Left lung (tissue), 4 donors: ENCODE measurements at regions not wholly inside any gene's neighbourhood (a gene's known extent, or its start where the extent isn't known, plus 50 kb on each side); places are given as distances from the start of the nearest gene placed in this dataset.

Experiments used
- ATAC-seq: fragments of 200-7000 bp; cut with Tn5 transposase; one replicate; pipeline ENCODE4 v1.9.1; 2020; ENCODE audit warnings: moderate library complexity
- DNase-seq, 4 donors: peaks; one replicate each; pipeline ENCODE4 v3.0.0-alpha.2; 2013 to 2020
- H3K27ac ChIP-seq, 2 donors: fragments of 200-600 bp; sonication (generic) in 1 of 2; one replicate each; pipeline versions ENCODE4 v1.5.0 to v1.8.0; 2020 to 2021
- H3K27me3 ChIP-seq, 2 donors: fragments of 200-600 bp; sonication (generic) in 1 of 2; one replicate each; pipeline versions ENCODE4 v1.5.0 to v1.8.0; 2020 to 2021
- H3K36me3 ChIP-seq, 2 donors: fragments of 200-600 bp; sonication (generic) in 1 of 2; one replicate each; pipeline versions ENCODE4 v1.5.0 to v1.8.0; 2020 to 2021
- H3K4me1 ChIP-seq, 2 donors: fragments of 200-600 bp; one replicate each; pipeline ENCODE4 v1.8.0; 2021
- H3K4me3 ChIP-seq, 2 donors: fragments of 200-600 bp; sonication (generic) in 1 of 2; one replicate each; pipeline versions ENCODE4 v1.5.0 to v1.8.0; 2020 to 2021; ENCODE audit warnings: mild to moderate bottlenecking in 1 of 2
- H3K9me3 ChIP-seq, 2 donors: fragments of 200-600 bp; sonication (generic) in 1 of 2; one replicate each; pipeline versions ENCODE4 v1.5.0 to v1.8.0; 2020 to 2021
- CTCF ChIP-seq, 2 donors: fragments of 200-600 bp; sonication (generic) in 1 of 2; IDR thresholded peaks; one replicate each; pipeline versions ENCODE4 v1.5.0 to v1.8.0; 2021; ENCODE audit warnings: antibody characterized with exemption in 2 of 2
- intact Hi-C, 2 donors: fragments of 100-400 bp; cut with DNase I; formaldehyde crosslinking; loops; one replicate each; pipeline versions ENCODE4 v1.11.2 to v1.14.2; 2022
- donor health status: DM: no; HTN: yes; CAD: no.
- donor health status: DM: no; HTN: no; CAD: no.

GRCh38 chr14:71242237-71242748 lies 335.0 kb downstream of the PCNX1 start:
- Histone ChIP-seq H3K36me3 (no peaks in the 10 kb centered on the region), H3K27ac (no peak overlapping the region), H3K27me3 (no peaks in the 10 kb centered on the region), H3K4me3 (no peak overlapping the region), H3K9me3 (no peaks in the 10 kb centered on the region), H3K4me1 (peaks cover 0 to 7% of the 10 kb centered on the region in 2 donors)
- no peak for TF ChIP-seq CTCF (IDR thresholded peaks at IDR 0.05)
- intact Hi-C loops: no loop called here
- ATAC-seq (peak; percentile 48), DNase-seq (peak in 1 of 4 donors; percentile 22)

- no peak for DNase-seq
- no peak for ATAC-seq
- no peak for TF ChIP-seq CTCF (IDR thresholded peaks at IDR 0.05)
- intact Hi-C loops: no loop called here
- Histone ChIP-seq H3K4me3 (no peak overlapping the region), H3K36me3 (no peaks in the 10 kb centered on the region), H3K27me3 (no peaks in the 10 kb centered on the region), H3K27ac (no peak overlapping the region), H3K9me3 (no peaks in the 10 kb centered on the region), H3K4me1 (peaks cover 0 to 7% of the 10 kb centered on the region in 2 donors)
Observed at GRCh38 chr14:71243697-71244096, 336.4 kb downstream of the PCNX1 start.

GRCh38 chr14:71244341-71244740 lies 337.1 kb downstream of the PCNX1 start:
- H3K27me3 ChIP-seq: no peaks in the 10 kb centered on the region
- no peak for TF ChIP-seq CTCF (IDR thresholded peaks at IDR 0.05)
- H3K9me3 ChIP-seq: no peaks in the 10 kb centered on the region
- no peaks in the 10 kb centered on the region for H3K36me3 ChIP-seq
- intact Hi-C loops: no loop called here
- H3K4me3 ChIP-seq: no peak overlapping the region
- ATAC-seq (no peak), DNase-seq (no peak)
- peaks cover 0 to 7% of the 10 kb centered on the region in 2 donors for H3K4me1 ChIP-seq
- no peak overlapping the region for H3K27ac ChIP-seq

GRCh38 chr14:71245659-71246361 lies 338.6 kb downstream of the PCNX1 start:
- Histone ChIP-seq H3K4me3 (no peak overlapping the region), H3K27me3 (no peaks in the 10 kb centered on the region), H3K27ac (no peak overlapping the region), H3K36me3 (no peaks in the 10 kb centered on the region), H3K9me3 (no peaks in the 10 kb centered on the region), H3K4me1 (peaks cover 0 to 7% of the 10 kb centered on the region in 2 donors)
- ATAC-seq (no peak), DNase-seq (no peak)
- TF ChIP-seq CTCF (IDR thresholded peaks at IDR 0.05): no peak
- intact Hi-C loops: no loop called here

- no peak overlapping the region for H3K27ac ChIP-seq
- DNase-seq (no peak), ATAC-seq (no peak)
- H3K27me3 ChIP-seq: no peaks in the 10 kb centered on the region
- H3K4me3 ChIP-seq: no peak overlapping the region
- no peak for TF ChIP-seq CTCF (IDR thresholded peaks at IDR 0.05)
- H3K36me3 ChIP-seq: no peaks in the 10 kb centered on the region
- H3K9me3 ChIP-seq: no peaks in the 10 kb centered on the region
- intact Hi-C loops: no loop called here
- peaks cover 0 to 7% of the 10 kb centered on the region in 2 donors for H3K4me1 ChIP-seq
Observed at GRCh38 chr14:71246539-71246938, 339.3 kb downstream of the PCNX1 start.
